ENCODE measurements at regions not wholly inside any gene's neighbourhood (a gene's known extent, or its start where the extent isn't known, plus 50 kb on each side); places are given as distances from the start of the nearest gene placed in this dataset.

DNA sequence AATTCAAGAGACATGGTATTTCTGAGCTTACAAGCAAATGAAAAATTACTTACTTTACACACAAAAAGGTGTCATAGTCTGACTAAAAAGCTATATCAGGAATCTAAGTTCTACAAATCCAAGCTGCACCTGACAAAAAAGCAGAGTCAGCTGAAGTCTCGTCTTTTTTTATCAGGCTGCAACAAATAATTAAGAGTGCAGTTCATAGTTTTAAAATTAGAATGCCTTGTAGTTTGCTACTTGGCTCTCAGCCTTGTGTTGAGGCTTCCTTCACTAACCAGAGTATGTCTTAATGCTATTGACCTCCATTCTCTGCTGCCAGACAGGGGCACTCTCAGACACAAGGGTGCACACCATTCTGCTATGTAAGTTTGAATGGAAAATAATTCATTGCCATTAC, 940.7 kb downstream of the PCDH7 start:
- Histone ChIP-seq H2BK5ac (ENCODE audit: insufficient read length, low read length) (no peak overlapping the region), H3K4ac (ENCODE audit: low read depth, low read length) (no peak overlapping the region), H3K79me1 (ENCODE audit: insufficient read depth, low read depth, low read length, poor library complexity, severe bottlenecking) (no peaks in the 10 kb centered on the region), H4K5ac (ENCODE audit: insufficient read length, low read depth, low read length) (no peak overlapping the region), H2AK5ac (ENCODE audit: insufficient read length, low read length) (no peak overlapping the region), H3K18ac (ENCODE audit: insufficient read length, low read depth, low read length) (no peak overlapping the region), H2AFZ (ENCODE audit: low read length) (no peak overlapping the region), H3K23ac (ENCODE audit: insufficient read length, low read depth, low read length) (no peak overlapping the region), H3K9ac (ENCODE audit: extremely low read depth, insufficient read length, low read length) (no peak overlapping the region), H4K91ac (ENCODE audit: insufficient read length, low read depth, low read length) (no peak overlapping the region), H3K9me3 (ENCODE audit: control insufficient read depth, low read depth, low read length) (no peaks in the 10 kb centered on the region), H3K56ac (ENCODE audit: insufficient read length, low read depth, low read length) (no peak overlapping the region), H3K23me2 (ENCODE audit: insufficient read length, low read depth, low read length, poor library complexity, severe bottlenecking) (no peaks in the 10 kb centered on the region), H3K4me1 (ENCODE audit: insufficient read depth, low read length) (no peaks in the 10 kb centered on the region), H2BK15ac (ENCODE audit: low read depth, low read length) (no peak overlapping the region), H3K79me2 (ENCODE audit: insufficient read depth, low read length) (no peaks in the 10 kb centered on the region), H4K20me1 (ENCODE audit: control insufficient read depth, insufficient read depth, insufficient read length) (no peaks in the 10 kb centered on the region), H4K8ac (replicated peaks; ENCODE audit: insufficient read length, low read depth, low read length) (no peak overlapping the region), H3K14ac (ENCODE audit: insufficient read depth, low read length) (no peak overlapping the region), H2BK120ac (ENCODE audit: low read depth, low read length, poor library complexity, severe bottlenecking) (no peak overlapping the region), H3K4me2 (ENCODE audit: insufficient read depth, insufficient read length, low read length) (no peak overlapping the region), H2BK12ac (ENCODE audit: insufficient read length, low read depth, low read length) (no peak overlapping the region), H3K27me3 (ENCODE audit: insufficient read depth, low read length) (no peaks in the 10 kb centered on the region), H3K27ac (ENCODE audit: insufficient read length, low read depth, low read length) (no peak overlapping the region), H3T11ph (ENCODE audit: low read length) (no peak overlapping the region), H2BK20ac (ENCODE audit: low read depth, low read length, poor library complexity, severe bottlenecking) (no peak overlapping the region)
- Mint-ChIP-seq H3K9me3 (no peaks in the 10 kb centered on the region), H3K4me3 (no peak overlapping the region), H3K4me1 (peaks cover 0 to 4% of the 10 kb centered on the region in 2 experiments; a peak in 1 of 4 replicates), H3K27me3 (ENCODE audit: low read depth) (no peaks in the 10 kb centered on the region), H3K36me3 (ENCODE audit: insufficient read depth in 1 of 3, low read depth in 3 of 3) (no peaks in the 10 kb centered on the region), H3K27ac (no peak overlapping the region)
- TF ChIP-seq, protein P1, sequence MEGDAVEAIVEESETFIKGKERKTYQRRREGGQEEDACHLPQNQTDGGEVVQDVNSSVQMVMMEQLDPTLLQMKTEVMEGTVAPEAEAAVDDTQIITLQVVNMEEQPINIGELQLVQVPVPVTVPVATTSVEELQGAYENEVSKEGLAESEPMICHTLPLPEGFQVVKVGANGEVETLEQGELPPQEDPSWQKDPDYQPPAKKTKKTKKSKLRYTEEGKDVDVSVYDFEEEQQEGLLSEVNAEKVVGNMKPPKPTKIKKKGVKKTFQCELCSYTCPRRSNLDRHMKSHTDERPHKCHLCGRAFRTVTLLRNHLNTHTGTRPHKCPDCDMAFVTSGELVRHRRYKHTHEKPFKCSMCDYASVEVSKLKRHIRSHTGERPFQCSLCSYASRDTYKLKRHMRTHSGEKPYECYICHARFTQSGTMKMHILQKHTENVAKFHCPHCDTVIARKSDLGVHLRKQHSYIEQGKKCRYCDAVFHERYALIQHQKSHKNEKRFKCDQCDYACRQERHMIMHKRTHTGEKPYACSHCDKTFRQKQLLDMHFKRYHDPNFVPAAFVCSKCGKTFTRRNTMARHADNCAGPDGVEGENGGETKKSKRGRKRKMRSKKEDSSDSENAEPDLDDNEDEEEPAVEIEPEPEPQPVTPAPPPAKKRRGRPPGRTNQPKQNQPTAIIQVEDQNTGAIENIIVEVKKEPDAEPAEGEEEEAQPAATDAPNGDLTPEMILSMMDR (conservative IDR thresholded peaks at IDR 0.05) = no peak
- no CpG with 5 or more reads among the region's 1 CpG for WGBS (ENCODE audit: extremely low coverage, insufficient read length, low lambda C conversion rate)
- DNase-seq = no peak

Data from H9 (cell line).